ENCODE measurements at regions not wholly inside any gene's neighbourhood (a gene's known extent, or its start where the extent isn't known, plus 50 kb on each side); places are given as distances from the start of the nearest gene placed in this dataset.

GRCh38 chr6:141451181-141451510, 681.6 kb upstream of the GJE1 start:
- peaks cover 4% of the 10 kb centered on the region for H3K27me3 Mint-ChIP-seq (ENCODE audit: insufficient read depth)
- peak overlapping the region; percentile 46 for H3K4me3 Mint-ChIP-seq
- H3K4me1 Mint-ChIP-seq (ENCODE audit: low read depth) = peaks cover 51% of the 10 kb centered on the region
- TF ChIP-seq, protein P1, sequence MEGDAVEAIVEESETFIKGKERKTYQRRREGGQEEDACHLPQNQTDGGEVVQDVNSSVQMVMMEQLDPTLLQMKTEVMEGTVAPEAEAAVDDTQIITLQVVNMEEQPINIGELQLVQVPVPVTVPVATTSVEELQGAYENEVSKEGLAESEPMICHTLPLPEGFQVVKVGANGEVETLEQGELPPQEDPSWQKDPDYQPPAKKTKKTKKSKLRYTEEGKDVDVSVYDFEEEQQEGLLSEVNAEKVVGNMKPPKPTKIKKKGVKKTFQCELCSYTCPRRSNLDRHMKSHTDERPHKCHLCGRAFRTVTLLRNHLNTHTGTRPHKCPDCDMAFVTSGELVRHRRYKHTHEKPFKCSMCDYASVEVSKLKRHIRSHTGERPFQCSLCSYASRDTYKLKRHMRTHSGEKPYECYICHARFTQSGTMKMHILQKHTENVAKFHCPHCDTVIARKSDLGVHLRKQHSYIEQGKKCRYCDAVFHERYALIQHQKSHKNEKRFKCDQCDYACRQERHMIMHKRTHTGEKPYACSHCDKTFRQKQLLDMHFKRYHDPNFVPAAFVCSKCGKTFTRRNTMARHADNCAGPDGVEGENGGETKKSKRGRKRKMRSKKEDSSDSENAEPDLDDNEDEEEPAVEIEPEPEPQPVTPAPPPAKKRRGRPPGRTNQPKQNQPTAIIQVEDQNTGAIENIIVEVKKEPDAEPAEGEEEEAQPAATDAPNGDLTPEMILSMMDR (IDR thresholded peaks at IDR 0.05) = no peak
- peaks cover 2% of the 10 kb centered on the region; the same call in 1 of the 2 replicates for H3K36me3 Mint-ChIP-seq (ENCODE audit: low read depth)
- H3K27ac Mint-ChIP-seq = peak overlapping the region; percentile 93
- no peak for DNase-seq
- no peaks in the 10 kb centered on the region; the same call in 1 of the 2 replicates for H3K9me3 Mint-ChIP-seq

- Mint-ChIP-seq H3K36me3 (ENCODE audit: low read depth) (peaks cover 5% of the 10 kb centered on the region; the same call in 1 of the 2 replicates), H3K4me3 (no peak overlapping the region), H3K27ac (peak overlapping the region; percentile 9; the same call in 1 of the 2 replicates), H3K27me3 (ENCODE audit: insufficient read depth) (no peaks in the 10 kb centered on the region), H3K4me1 (ENCODE audit: low read depth) (peaks cover 24% of the 10 kb centered on the region), H3K9me3 (no peaks in the 10 kb centered on the region)
- no peak for DNase-seq
- TF ChIP-seq, protein P1 (IDR thresholded peaks at IDR 0.05) = no peak
Observed at GRCh38 chr6:141445928-141446628, 686.6 kb upstream of the GJE1 start.

DNA sequence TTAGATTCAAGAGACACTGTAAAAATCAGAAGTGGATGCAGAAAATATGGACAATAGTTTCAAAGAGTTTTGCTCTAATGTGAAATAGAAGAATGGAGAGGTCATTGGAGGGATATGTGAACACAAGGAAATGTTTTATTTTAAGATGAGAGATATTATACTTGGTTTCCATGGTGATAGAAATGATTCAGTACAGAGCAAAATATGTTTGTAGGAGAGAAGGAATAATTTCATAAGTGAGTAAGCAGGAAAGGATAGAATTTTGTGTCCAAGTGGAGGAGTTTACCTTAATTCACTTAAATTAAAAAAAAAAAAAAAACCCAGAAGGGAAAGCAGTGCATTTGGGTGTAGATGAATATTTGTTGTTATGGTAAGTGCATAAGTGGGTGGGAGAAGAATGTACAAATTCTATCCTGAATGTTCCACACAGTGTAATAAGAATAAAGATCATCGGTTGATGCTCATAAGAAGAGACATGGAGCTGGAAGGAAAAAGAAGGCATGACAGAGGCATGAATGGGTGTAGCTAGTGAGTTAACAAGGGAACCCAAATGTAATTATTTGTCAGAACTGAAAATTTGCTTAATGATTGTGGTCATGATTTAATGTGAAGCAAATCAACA, 688.9 kb upstream of the GJE1 start:
- H3K4me3 Mint-ChIP-seq = no peak overlapping the region
- TF ChIP-seq, protein P1 (IDR thresholded peaks at IDR 0.05) = no peak
- peaks cover 13% of the 10 kb centered on the region for H3K36me3 Mint-ChIP-seq (ENCODE audit: low read depth)
- H3K4me1 Mint-ChIP-seq (ENCODE audit: low read depth) = peaks cover 7% of the 10 kb centered on the region
- no peak for DNase-seq
- H3K27me3 Mint-ChIP-seq (ENCODE audit: insufficient read depth) = no peaks in the 10 kb centered on the region
- no peaks in the 10 kb centered on the region for H3K9me3 Mint-ChIP-seq
- H3K27ac Mint-ChIP-seq = no peak overlapping the region

DNA sequence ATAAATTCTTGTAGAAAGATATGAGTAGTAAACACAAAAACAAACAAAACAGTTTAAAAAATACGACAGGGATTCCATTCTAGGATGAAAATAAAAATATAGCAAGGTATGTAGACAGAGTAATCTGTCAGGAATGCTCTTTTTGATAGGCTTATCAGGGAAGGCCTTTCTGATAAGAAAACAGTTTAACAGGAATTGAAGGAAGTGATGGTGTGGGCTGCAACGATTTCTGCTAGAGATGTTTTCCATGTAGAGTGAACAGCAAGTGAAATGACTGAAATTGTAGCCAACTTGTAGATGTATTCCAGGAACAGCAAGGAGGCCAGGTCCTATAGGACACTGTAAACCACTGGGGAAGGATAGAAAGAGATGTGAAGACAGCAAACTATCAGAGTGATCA, 689.7 kb upstream of the GJE1 start:
- DNase-seq = no peak
- Mint-ChIP-seq H3K27ac (no peak overlapping the region), H3K27me3 (ENCODE audit: insufficient read depth) (no peaks in the 10 kb centered on the region), H3K4me3 (no peak overlapping the region), H3K4me1 (ENCODE audit: low read depth) (peaks cover 7% of the 10 kb centered on the region), H3K36me3 (ENCODE audit: low read depth) (peaks cover 13% of the 10 kb centered on the region), H3K9me3 (no peaks in the 10 kb centered on the region)
- TF ChIP-seq, protein P1 (IDR thresholded peaks at IDR 0.05) = no peak

DNA sequence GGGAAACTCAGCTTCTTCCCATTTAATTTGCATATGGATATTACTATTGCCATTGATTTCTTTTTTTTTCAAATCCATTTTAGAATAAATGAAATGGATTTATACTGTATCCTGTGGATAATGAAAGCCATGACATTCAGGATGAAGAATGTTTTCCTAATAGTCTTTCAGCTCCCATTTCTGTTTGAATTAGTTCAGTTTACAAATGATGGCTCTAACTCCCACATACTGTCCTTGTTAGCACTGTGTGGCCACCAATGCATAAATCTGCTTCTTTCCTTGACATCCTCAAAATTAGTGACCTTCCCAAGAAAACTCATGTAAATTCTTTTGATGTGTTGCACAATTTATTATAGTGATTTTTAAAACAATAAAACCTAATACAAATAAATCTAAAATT, 693.2 kb upstream of the GJE1 start:
- no peak for DNase-seq
- H3K4me1 Mint-ChIP-seq (ENCODE audit: low read depth) = no peaks in the 10 kb centered on the region
- no peaks in the 10 kb centered on the region for H3K9me3 Mint-ChIP-seq
- no peak overlapping the region for H3K27ac Mint-ChIP-seq
- H3K36me3 Mint-ChIP-seq (ENCODE audit: low read depth) = peaks cover 8% of the 10 kb centered on the region
- no peak overlapping the region for H3K4me3 Mint-ChIP-seq
- H3K27me3 Mint-ChIP-seq (ENCODE audit: insufficient read depth) = no peaks in the 10 kb centered on the region
- TF ChIP-seq, protein P1 (IDR thresholded peaks at IDR 0.05) = no peak

All from HFFc6 (cell line).